Stimulated activated naive CD8-positive, alpha-beta T cell treated with anti-CD3 and anti-CD28 coated beads, Interleukin-15, Interleukin-2, amounts not matched to agents 100 U/mL and 50 U/mL, for 24 hours (primary cell): ENCODE measurements at regions not wholly inside any gene's neighbourhood (a gene's known extent, or its start where the extent isn't known, plus 50 kb on each side); places are given as distances from the start of the nearest gene placed in this dataset.
"Not testable (repeated sequence)": the region's sequence is repeated elsewhere in the genome, so short reads cannot be mapped to it uniquely, and the experiment has no call there.

ENCODE experiments used
- ATAC-seq: fragments of 150-1000 bp; cut with Tn5 transposase; one replicate; pipeline ENCODE4 v1.10.0; 2021
- DNase-seq: peaks from one replicate; pipeline ENCODE4 v3.0.0; 2021

GRCh38 chr10:55899472-55900147 lies 461.4 kb downstream of the ZWINT start:
- not testable (repeated sequence) for DNase-seq, ATAC-seq

GRCh38 chr10:55897490-55897921 lies 463.6 kb downstream of the ZWINT start:
- no peak for DNase-seq
- ATAC-seq = no peak

- ATAC-seq (no peak), DNase-seq (no peak)
Measured at GRCh38 chr10:55892276-55892675, 468.8 kb downstream of the ZWINT start.

- ATAC-seq = no peak
- DNase-seq = no peak
Measured at GRCh38 chr10:55881588-55881987, 479.5 kb downstream of the ZWINT start.

GRCh38 chr10:55873485-55873884 lies 487.6 kb downstream of the ZWINT start:
- DNase-seq = no peak
- ATAC-seq = no peak

GRCh38 chr10:55870186-55870585 lies 490.9 kb downstream of the ZWINT start:
- DNase-seq = no peak
- ATAC-seq = no peak

GRCh38 chr10:55867848-55868247 lies 493.2 kb downstream of the ZWINT start:
- ATAC-seq (no peak), DNase-seq (no peak)

- ATAC-seq (no peak), DNase-seq (no peak)
Measured at GRCh38 chr10:55858730-55859129, 502.3 kb downstream of the ZWINT start.

- DNase-seq (no peak), ATAC-seq (no peak)
Measured at GRCh38 chr10:55852900-55853299, 508.2 kb downstream of the ZWINT start.

- ATAC-seq = no peak
- DNase-seq = no peak
Measured at GRCh38 chr10:55837273-55837672, 523.8 kb downstream of the ZWINT start.

- ATAC-seq = no peak
- no peak for DNase-seq
Measured at GRCh38 chr10:55822096-55822495, 539.0 kb downstream of the ZWINT start.

GRCh38 chr10:55820478-55820877 lies 540.6 kb downstream of the ZWINT start:
- ATAC-seq (no peak), DNase-seq (no peak)

GRCh38 chr10:55820071-55820470 lies 541.0 kb downstream of the ZWINT start:
- DNase-seq = no peak
- ATAC-seq = no peak

- DNase-seq (no peak), ATAC-seq (no peak)
Measured at GRCh38 chr10:55813451-55814170, 547.4 kb downstream of the ZWINT start.

GRCh38 chr10:55803055-55803454 lies 558.0 kb downstream of the ZWINT start:
- ATAC-seq (no peak), DNase-seq (no peak)

- no peak for DNase-seq
- ATAC-seq = no peak
Measured at GRCh38 chr10:55801353-55801661, 559.8 kb downstream of the ZWINT start.

- ATAC-seq (no peak), DNase-seq (no peak)
Measured at GRCh38 chr10:55800602-55801352, 560.3 kb downstream of the ZWINT start.

- no peak for ATAC-seq
- DNase-seq = no peak
Measured at GRCh38 chr10:55793024-55793423, 568.0 kb downstream of the ZWINT start.

GRCh38 chr10:55790276-55790675 lies 570.8 kb downstream of the ZWINT start:
- DNase-seq = not testable (repeated sequence)

GRCh38 chr10:55786461-55787050 lies 574.5 kb downstream of the ZWINT start:
- DNase-seq (no peak), ATAC-seq (no peak)

More at GRCh38 chr10:55790276-55790675, 570.8 kb downstream of the ZWINT start:
- not testable (repeated sequence) for ATAC-seq

GRCh38 chr10:55782181-55782580 lies 578.9 kb downstream of the ZWINT start:
- DNase-seq (no peak), ATAC-seq (no peak)

- ATAC-seq (no peak), DNase-seq (no peak)
Measured at GRCh38 chr10:55766212-55766611, 594.8 kb downstream of the ZWINT start.

GRCh38 chr10:55750458-55750857 lies 610.6 kb downstream of the ZWINT start:
- no peak for ATAC-seq
- DNase-seq = no peak
